HG02623 (cell line): ENCODE measurements at regions not wholly inside any gene's neighbourhood (a gene's known extent, or its start where the extent isn't known, plus 50 kb on each side); places are given as distances from the start of the nearest gene placed in this dataset.

Experiments used
- ATAC-seq: cut with Tn5 transposase; IDR thresholded peaks from one replicate; pipeline ENCODE4 v1.9.1; 2021; ENCODE audit warnings: moderate library complexity; ENCODE audit not compliant: unreplicated experiment

- ATAC-seq, result no peak
These were observed 64.4 kb upstream of the FUT8 start for GRCh38 chr14:65348137-65348536.

GRCh38 chr14:65349100-65349499, 63.4 kb upstream of the FUT8 start:
- no peak for ATAC-seq

GRCh38 chr14:65351493-65352194, 60.9 kb upstream of the FUT8 start:
- ATAC-seq, result no peak

- no peak for ATAC-seq
These were observed 59.5 kb upstream of the FUT8 start for GRCh38 chr14:65352964-65353530.

- no peak for ATAC-seq
These were observed 58.4 kb upstream of the FUT8 start for GRCh38 chr14:65354131-65354530.

- ATAC-seq, result no peak
These were observed 57.8 kb upstream of the FUT8 start for GRCh38 chr14:65354715-65355114.

GRCh38 chr14:65356327-65356836, 56.1 kb upstream of the FUT8 start:
- ATAC-seq, result no peak

- ATAC-seq, result no peak
These were observed 55.4 kb upstream of the FUT8 start for GRCh38 chr14:65357113-65357512.

- no peak for ATAC-seq
These were observed 54.8 kb upstream of the FUT8 start for GRCh38 chr14:65357689-65358088.

- no peak for ATAC-seq
These were observed 53.0 kb upstream of the FUT8 start for GRCh38 chr14:65359503-65359902.

- no peak for ATAC-seq
These were observed 52.3 kb upstream of the FUT8 start for GRCh38 chr14:65360144-65360784.

- ATAC-seq, result no peak
These were observed 50.6 kb upstream of the FUT8 start for GRCh38 chr14:65361920-65362319.
